GM23338 (cell line): ENCODE measurements at regions not wholly inside any gene's neighbourhood (a gene's known extent, or its start where the extent isn't known, plus 50 kb on each side); places are given as distances from the start of the nearest gene placed in this dataset.

Experiments
- EZH2phosphoT487 ChIP-seq: fragments of 200-600 bp; sonication (generic); IDR thresholded peaks from one replicate; pipeline ENCODE4 v1.8.1; 2018; ENCODE audit warnings: antibody characterized with exemption; ENCODE audit not compliant: unreplicated experiment
- POLR2AphosphoS5 ChIP-seq: IDR thresholded peaks from 2 replicates; pipeline ENCODE4 v1.6.1; 2016; ENCODE audit warnings: antibody characterized with exemption, low read depth
- REST ChIP-seq: IDR thresholded peaks from one replicate; pipeline ENCODE4 v1.6.1; 2018; ENCODE audit warnings: antibody characterized with exemption; ENCODE audit not compliant: unreplicated experiment
- ZNF331 ChIP-seq: fragments of 250-450 bp; sonication (Bioruptor Pico); IDR thresholded peaks from 2 replicates; pipeline ENCODE4 v1.5.0; 2020; ENCODE audit warnings: low read depth, mild to moderate bottlenecking, moderate library complexity
- TF ChIP-seq, protein P1 (sequence below), 2 experiments: fragments of 200-600 bp in 1 of 2; sonication (generic) in 1 of 2; conservative IDR thresholded peaks; 2 replicates each; pipeline versions ENCODE4 v1.5.1 to v1.6.1; 2016 to 2017; ENCODE audit warnings: antibody characterized with exemption in 2 of 2, low read depth in 2 of 2, mild to moderate bottlenecking in 2 of 2, moderate library complexity in 1 of 2

- TF ChIP-seq, protein P1, sequence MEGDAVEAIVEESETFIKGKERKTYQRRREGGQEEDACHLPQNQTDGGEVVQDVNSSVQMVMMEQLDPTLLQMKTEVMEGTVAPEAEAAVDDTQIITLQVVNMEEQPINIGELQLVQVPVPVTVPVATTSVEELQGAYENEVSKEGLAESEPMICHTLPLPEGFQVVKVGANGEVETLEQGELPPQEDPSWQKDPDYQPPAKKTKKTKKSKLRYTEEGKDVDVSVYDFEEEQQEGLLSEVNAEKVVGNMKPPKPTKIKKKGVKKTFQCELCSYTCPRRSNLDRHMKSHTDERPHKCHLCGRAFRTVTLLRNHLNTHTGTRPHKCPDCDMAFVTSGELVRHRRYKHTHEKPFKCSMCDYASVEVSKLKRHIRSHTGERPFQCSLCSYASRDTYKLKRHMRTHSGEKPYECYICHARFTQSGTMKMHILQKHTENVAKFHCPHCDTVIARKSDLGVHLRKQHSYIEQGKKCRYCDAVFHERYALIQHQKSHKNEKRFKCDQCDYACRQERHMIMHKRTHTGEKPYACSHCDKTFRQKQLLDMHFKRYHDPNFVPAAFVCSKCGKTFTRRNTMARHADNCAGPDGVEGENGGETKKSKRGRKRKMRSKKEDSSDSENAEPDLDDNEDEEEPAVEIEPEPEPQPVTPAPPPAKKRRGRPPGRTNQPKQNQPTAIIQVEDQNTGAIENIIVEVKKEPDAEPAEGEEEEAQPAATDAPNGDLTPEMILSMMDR (conservative IDR thresholded peaks at IDR 0.05; ENCODE audit: low read depth in 2 of 2): no peak
- TF ChIP-seq ZNF331 (no peak), REST (no peak), POLR2AphosphoS5 (no peak), EZH2phosphoT487 (no peak)
These were observed 535.8 kb downstream of the KCTD12 start for GRCh38 chr13:76350399-76350798.
